ENCODE measurements at regions not wholly inside any gene's neighbourhood (a gene's known extent, or its start where the extent isn't known, plus 50 kb on each side); places are given as distances from the start of the nearest gene placed in this dataset.

GRCh38 chr15:36232491-36232890 is 346.9 kb upstream of the CDIN1 start (continued):
- TF ChIP-seq POLR2AphosphoS2 (IDR thresholded peaks at IDR 0.05; ENCODE audit: low read length) (no peak), SMARCB1 (IDR thresholded peaks at IDR 0.05; ENCODE audit: insufficient read length, low read depth) (no peak), SNAPC5 (CRISPR knock-in tag; IDR thresholded peaks at IDR 0.05) (no peak), TBP (optimal IDR thresholded peaks at IDR 0.05; ENCODE audit: low read depth, low read length) (no peak), TSC22D4 (tag; IDR thresholded peaks at IDR 0.05) (no peak), NR0B1 (IDR thresholded peaks at IDR 0.05; ENCODE audit: partially characterized antibody) (no peak), ZNF695 (CRISPR knock-in tag; IDR thresholded peaks at IDR 0.05) (no peak)

GRCh38 chr15:36234743-36235142 is 344.7 kb upstream of the CDIN1 start:
- intact Hi-C loops (cut with micrococcal nuclease), result no loop called here
- FAIRE-seq (no peak), ATAC-seq (no peak), DNase-seq (ENCODE audit: extremely low read depth in 1 of 4, low spot score in 3 of 4) (no peak)
- BruUV-seq (replicated peaks), result no TSS peak
- in situ Hi-C loops (cut with MboI), result no loop called here
- POLR2A ChIA-PET, result no interaction called here
- TF ChIP-seq HES1 (IDR thresholded peaks at IDR 0.05; ENCODE audit: low read depth) (no peak), GATA2 (CRISPR knock-in tag; IDR thresholded peaks at IDR 0.05) (no peak), TAF1 (IDR thresholded peaks at IDR 0.05; ENCODE audit: control insufficient read depth, extremely low read depth, insufficient read depth, low read length, severe bottlenecking) (no peak), MECOM (CRISPR knock-in tag; IDR thresholded peaks at IDR 0.05) (no peak), CEBPG (CRISPR knock-in tag; IDR thresholded peaks at IDR 0.05) (no peak), CEBPG (tag; conservative IDR thresholded peaks at IDR 0.05 in 1 of 2, IDR thresholded peaks at IDR 0.05 in 1 of 2) (no peak), CXXC5 (CRISPR knock-in tag; IDR thresholded peaks at IDR 0.05) (no peak), TOE1 (IDR thresholded peaks at IDR 0.05; ENCODE audit: borderline replicate concordance) (no peak), TOE1 (CRISPR knock-in tag; IDR thresholded peaks at IDR 0.05; ENCODE audit: borderline replicate concordance, low read depth) (no peak)
- Histone ChIP-seq H3K36me3 (ENCODE audit: control insufficient read depth, insufficient read depth, low read length) (no peaks in the 10 kb centered on the region), H3K27me3 (ENCODE audit: control insufficient read depth in 2 of 2, insufficient read depth in 2 of 2, low read length in 2 of 2) (no peaks in the 10 kb centered on the region), H3K9me3 (replicated peaks; ENCODE audit: control insufficient read depth, insufficient read depth, low read depth, low read length) (no peaks in the 10 kb centered on the region), H2AFZ (ENCODE audit: low read depth, low read length) (no peak overlapping the region), H3K27ac (ENCODE audit: extremely low read depth, low read depth, low read length) (no peak overlapping the region), H3K9me1 (ENCODE audit: control insufficient read depth, insufficient read depth, low read length) (no peaks in the 10 kb centered on the region), H3K4me2 (ENCODE audit: insufficient read depth, low read length) (no peak overlapping the region), H4K20me1 (replicated peaks; ENCODE audit: control insufficient read depth, insufficient read depth, low read length) (no peaks in the 10 kb centered on the region), H3K4me1 (replicated peaks in 1 of 2; ENCODE audit: control insufficient read depth in 2 of 2, insufficient read depth in 2 of 2, low read length in 2 of 2) (no peaks in the 10 kb centered on the region), H3K9ac (ENCODE audit: insufficient read depth in 1 of 2, low read depth in 2 of 2, low read length in 2 of 2) (no peak overlapping the region), H3K4me3 (no peak overlapping the region), H3K79me2 (ENCODE audit: control insufficient read depth, insufficient read depth, low read length) (no peaks in the 10 kb centered on the region)
- CTCF ChIA-PET (ENCODE audit: low intra/inter-chr PET ratio), result no interaction called here
